ENCODE measurements at regions not wholly inside any gene's neighbourhood (a gene's known extent, or its start where the extent isn't known, plus 50 kb on each side); places are given as distances from the start of the nearest gene placed in this dataset.

DNA sequence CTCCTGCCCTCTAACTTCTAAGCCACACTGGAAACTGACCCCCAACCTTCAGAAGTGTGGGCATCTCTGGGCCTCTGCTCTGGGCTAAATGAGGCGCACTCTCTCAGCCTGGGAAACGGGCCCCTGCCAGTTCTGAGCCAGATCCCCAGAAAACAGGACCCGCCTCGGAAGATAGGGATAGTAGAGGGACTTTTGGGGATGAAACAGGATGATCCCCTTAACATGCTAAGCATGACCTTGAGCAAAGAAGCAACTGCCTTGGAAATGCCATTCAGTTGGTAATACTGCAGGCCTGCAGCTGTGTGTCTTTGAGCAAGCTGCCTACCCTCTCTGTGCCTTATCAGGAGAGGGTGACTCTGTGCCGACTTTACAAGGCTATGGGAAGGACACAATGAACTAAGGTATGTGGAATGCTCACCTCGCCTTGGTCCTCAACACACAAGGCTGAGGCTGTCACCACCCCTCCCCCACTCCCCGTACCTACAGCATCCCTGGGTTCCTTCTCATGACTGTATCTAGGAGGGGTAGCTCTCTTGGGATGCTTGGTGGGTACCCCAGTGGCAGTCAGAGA lies 54.0 kb downstream of the NCOR2 start:
- Histone ChIP-seq H3K36me3 (ENCODE audit: insufficient read depth, low read length) (no peaks in the 10 kb centered on the region), H3K9me3 (ENCODE audit: low read length) (no peaks in the 10 kb centered on the region), H3K4me1 (ENCODE audit: insufficient read depth, low read length, poor library complexity, severe bottlenecking) (no peaks in the 10 kb centered on the region), H3K79me2 (ENCODE audit: insufficient read depth, low read depth, low read length) (no peaks in the 10 kb centered on the region), H2AFZ (ENCODE audit: low read length) (no peak overlapping the region), H3K4me3 (ENCODE audit: low read depth, low read length, poor library complexity, severe bottlenecking) (no peak overlapping the region), H4K20me1 (ENCODE audit: insufficient read depth, low read length) (no peaks in the 10 kb centered on the region; the same call in 1 of the 2 replicates), H3K9me2 (ENCODE audit: insufficient read depth, low read length) (no peaks in the 10 kb centered on the region), H3K27ac (ENCODE audit: low read depth, low read length, poor library complexity, severe bottlenecking) (no peak overlapping the region), H3K4me2 (ENCODE audit: low read length) (no peak overlapping the region)
- CTCF ChIA-PET (ENCODE audit: unreplicated experiment), result no interaction called here
- DNase-seq (ENCODE audit: low spot score), result no peak
- no peak for TF ChIP-seq EZH2phosphoT487 (IDR thresholded peaks at IDR 0.05; ENCODE audit: borderline replicate concordance, low read depth, low read length)
- TF ChIP-seq CTCF (conservative IDR thresholded peaks at IDR 0.05; ENCODE audit: low read length), result no peak
- POLR2A ChIA-PET, result no interaction called here
- no TSS peak for BruUV-seq (replicated peaks)
- intact Hi-C loops (cut with micrococcal nuclease; ENCODE audit: unreplicated experiment), result no loop called here

- no peaks in the 10 kb centered on the region for H3K36me3 ChIP-seq (ENCODE audit: insufficient read depth, low read length)
- no peak overlapping the region for H3K27ac ChIP-seq (ENCODE audit: low read depth, low read length, poor library complexity, severe bottlenecking)
- H2AFZ ChIP-seq (ENCODE audit: low read length), result no peak overlapping the region
- no peak for DNase-seq (ENCODE audit: low spot score)
- no TSS peak for BruUV-seq (replicated peaks)
- no peaks in the 10 kb centered on the region for H3K79me2 ChIP-seq (ENCODE audit: insufficient read depth, low read depth, low read length)
- no peaks in the 10 kb centered on the region for H3K9me2 ChIP-seq (ENCODE audit: insufficient read depth, low read length)
- ChIA-PET CTCF (ENCODE audit: unreplicated experiment) (no interaction called here), POLR2A (interaction anchor here (0.6 to 1.1 kb wide), 3 partner anchors 13 to 1434 kb away, joined by 3 to 6 read pairs (median 3); no protein-coding TSS in a partner anchor)
- no peak for TF ChIP-seq EZH2phosphoT487 (IDR thresholded peaks at IDR 0.05; ENCODE audit: borderline replicate concordance, low read depth, low read length)
- no peak for TF ChIP-seq CTCF (conservative IDR thresholded peaks at IDR 0.05; ENCODE audit: low read length)
- H3K4me1 ChIP-seq (ENCODE audit: insufficient read depth, low read length, poor library complexity, severe bottlenecking), result no peaks in the 10 kb centered on the region
- H3K4me3 ChIP-seq (ENCODE audit: low read depth, low read length, poor library complexity, severe bottlenecking), result no peak overlapping the region
- H3K4me2 ChIP-seq (ENCODE audit: low read length), result no peak overlapping the region
- no peaks in the 10 kb centered on the region; the same call in 1 of the 2 replicates for H4K20me1 ChIP-seq (ENCODE audit: insufficient read depth, low read length)
- intact Hi-C loops (cut with micrococcal nuclease; ENCODE audit: unreplicated experiment), result no loop called here
- H3K9me3 ChIP-seq (ENCODE audit: low read length), result no peaks in the 10 kb centered on the region
Observed at GRCh38 chr12:124512667-124513296, 54.6 kb downstream of the NCOR2 start.

Measured in OCI-LY7 (cell line).